Panc1 (cell line): ENCODE measurements at regions not wholly inside any gene's neighbourhood (a gene's known extent, or its start where the extent isn't known, plus 50 kb on each side); places are given as distances from the start of the nearest gene placed in this dataset.

Experiments
- ATAC-seq: fragments of 200-7000 bp; cut with Tn5 transposase; 2 replicates; pipeline ENCODE4 v1.9.1; 2020; ENCODE audit warnings: mild to moderate bottlenecking, moderate library complexity
- BruUV-seq: library from RNA; stranded (reverse); fragments of 400-500 nt; replicated peaks from 2 replicates; lab custom pipeline; 2021; lab: Mats Ljungman, UMichigan
- CTCF ChIA-PET: fragments of 300-600 bp; sonication (Branson Sonifier 250); formaldehyde crosslinking; loops from one replicate; lab custom pipeline; 2022; ENCODE audit warnings: antibody characterized with exemption; lab: Charles Lee
- POLR2A ChIA-PET: fragments of 300-600 bp; sonication (Branson Sonifier 250); formaldehyde crosslinking; loops from one replicate; lab custom pipeline; 2022; ENCODE audit warnings: antibody characterized with exemption; lab: Charles Lee
- DNase-seq: peaks from one replicate; pipeline ENCODE4 v3.0.0-alpha.2; 2010; ENCODE audit warnings: low read depth, low spot score
- H3K27ac ChIP-seq: 2 replicates; pipeline ENCODE4 v1.5.1; 2011; ENCODE audit warnings: mild to moderate bottlenecking, low read length, inconsistent platforms
- H3K27me3 ChIP-seq: fragments of 200-500 bp; sonication (Bioruptor generic); 2 replicates; pipeline ENCODE4 v1.6.0; 2014; ENCODE audit warnings: low read length, inconsistent platforms; ENCODE audit not compliant: control insufficient read depth, insufficient read depth
- H3K36me3 ChIP-seq: fragments of 200-500 bp; sonication (Bioruptor generic); 2 replicates; pipeline ENCODE4 v1.5.1; 2014; ENCODE audit warnings: inconsistent platforms, mild to moderate bottlenecking, low read length, moderate library complexity; ENCODE audit not compliant: control insufficient read depth, insufficient read depth
- H3K4me1 ChIP-seq: 2 replicates; pipeline ENCODE4 v1.5.1; 2011; ENCODE audit warnings: inconsistent platforms, mild to moderate bottlenecking, low read length, moderate library complexity; ENCODE audit not compliant: control insufficient read depth, insufficient read depth
- H3K4me3 ChIP-seq, 2 experiments: 2 replicates each; pipeline ENCODE4 v1.5.1; 2011 to 2012; ENCODE audit warnings: low read depth in 2 of 2, low read length in 2 of 2, mild to moderate bottlenecking in 2 of 2, inconsistent platforms in 1 of 2, moderate library complexity in 1 of 2
- H3K9me3 ChIP-seq: fragments of 200-500 bp; sonication (Bioruptor generic); 2 replicates; pipeline ENCODE4 v1.5.1; 2014; ENCODE audit warnings: low read depth, mild to moderate bottlenecking, inconsistent platforms, low read length, moderate library complexity; ENCODE audit not compliant: control insufficient read depth, insufficient read depth
- POLR2AphosphoS5 ChIP-seq: IDR thresholded peaks from 2 replicates; pipeline ENCODE4 v1.6.1; 2012; ENCODE audit warnings: mild to moderate bottlenecking, low read depth, low read length, moderate library complexity
- SIN3A ChIP-seq: IDR thresholded peaks from 2 replicates; pipeline ENCODE4 v1.6.1; 2012; ENCODE audit warnings: low read depth, mild to moderate bottlenecking, low read length, moderate library complexity, borderline replicate concordance; ENCODE audit not compliant: insufficient read depth
- TCF7L2 ChIP-seq: IDR thresholded peaks from 2 replicates; pipeline ENCODE4 v1.6.1; 2011; ENCODE audit warnings: mild to moderate bottlenecking, low read depth, low read length, inconsistent platforms
- in situ Hi-C: cut with HindIII; loops from 2 replicates; pipeline ENCODE4 v1.10.0; 2016; ENCODE audit warnings: low sequenced_read_pairs, low pct_unique_long_range_greater_than_20kb
- intact Hi-C: fragments of 100-400 bp; cut with micrococcal nuclease; formaldehyde crosslinking; loops from one replicate; pipeline ENCODE4 v1.10.0; 2022; ENCODE audit not compliant: unreplicated experiment
- TF ChIP-seq, protein P1 (sequence below): fragments of 450-650 bp; IDR thresholded peaks from 2 replicates; pipeline ENCODE4 v1.5.1; 2017; ENCODE audit warnings: mild to moderate bottlenecking
- TF ChIP-seq, protein P2 (sequence below), 2 experiments: IDR thresholded peaks; 2 replicates each; pipeline ENCODE4 v1.6.1; 2011 to 2012; ENCODE audit warnings: low read depth in 2 of 2, control low read depth in 1 of 2, low read length in 1 of 2, mild to moderate bottlenecking in 1 of 2, moderate library complexity in 1 of 2; ENCODE audit not compliant: insufficient read depth in 1 of 2

DNA sequence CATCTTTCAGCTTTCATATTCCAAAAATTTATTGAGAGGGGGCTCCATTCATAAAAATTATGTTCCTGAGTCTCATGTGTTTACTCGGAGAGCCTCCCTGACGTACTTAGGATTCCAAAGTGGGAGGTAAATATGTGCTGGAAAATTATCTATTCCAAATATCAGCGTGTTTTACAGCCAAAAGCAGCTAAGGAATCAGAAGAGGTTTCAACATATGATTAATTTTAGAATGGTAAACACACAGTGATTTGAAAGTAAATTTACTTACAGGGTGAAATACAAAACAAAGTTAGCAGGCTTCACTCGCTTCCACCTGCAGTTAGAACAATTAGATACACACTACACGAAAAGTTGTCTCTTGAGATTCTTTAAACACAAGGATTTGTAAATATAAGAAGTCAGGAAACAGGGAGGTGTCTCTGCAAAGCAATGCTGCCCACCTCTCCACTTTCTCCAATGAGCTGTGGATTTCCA is 313.8 kb upstream of the NBEA start:
- Histone ChIP-seq H3K4me3 (no peak overlapping the region), H3K27ac (no peak overlapping the region), H3K36me3 (no peaks in the 10 kb centered on the region), H3K27me3 (no peaks in the 10 kb centered on the region), H3K4me1 (no peaks in the 10 kb centered on the region), H3K9me3 (no peaks in the 10 kb centered on the region)
- ChIA-PET CTCF (no interaction called here), POLR2A (no interaction called here)
- TF ChIP-seq TCF7L2 (no peak), SIN3A (no peak), POLR2AphosphoS5 (no peak)
- TF ChIP-seq, protein P1, sequence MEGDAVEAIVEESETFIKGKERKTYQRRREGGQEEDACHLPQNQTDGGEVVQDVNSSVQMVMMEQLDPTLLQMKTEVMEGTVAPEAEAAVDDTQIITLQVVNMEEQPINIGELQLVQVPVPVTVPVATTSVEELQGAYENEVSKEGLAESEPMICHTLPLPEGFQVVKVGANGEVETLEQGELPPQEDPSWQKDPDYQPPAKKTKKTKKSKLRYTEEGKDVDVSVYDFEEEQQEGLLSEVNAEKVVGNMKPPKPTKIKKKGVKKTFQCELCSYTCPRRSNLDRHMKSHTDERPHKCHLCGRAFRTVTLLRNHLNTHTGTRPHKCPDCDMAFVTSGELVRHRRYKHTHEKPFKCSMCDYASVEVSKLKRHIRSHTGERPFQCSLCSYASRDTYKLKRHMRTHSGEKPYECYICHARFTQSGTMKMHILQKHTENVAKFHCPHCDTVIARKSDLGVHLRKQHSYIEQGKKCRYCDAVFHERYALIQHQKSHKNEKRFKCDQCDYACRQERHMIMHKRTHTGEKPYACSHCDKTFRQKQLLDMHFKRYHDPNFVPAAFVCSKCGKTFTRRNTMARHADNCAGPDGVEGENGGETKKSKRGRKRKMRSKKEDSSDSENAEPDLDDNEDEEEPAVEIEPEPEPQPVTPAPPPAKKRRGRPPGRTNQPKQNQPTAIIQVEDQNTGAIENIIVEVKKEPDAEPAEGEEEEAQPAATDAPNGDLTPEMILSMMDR = no peak
- TF ChIP-seq, protein P2, sequence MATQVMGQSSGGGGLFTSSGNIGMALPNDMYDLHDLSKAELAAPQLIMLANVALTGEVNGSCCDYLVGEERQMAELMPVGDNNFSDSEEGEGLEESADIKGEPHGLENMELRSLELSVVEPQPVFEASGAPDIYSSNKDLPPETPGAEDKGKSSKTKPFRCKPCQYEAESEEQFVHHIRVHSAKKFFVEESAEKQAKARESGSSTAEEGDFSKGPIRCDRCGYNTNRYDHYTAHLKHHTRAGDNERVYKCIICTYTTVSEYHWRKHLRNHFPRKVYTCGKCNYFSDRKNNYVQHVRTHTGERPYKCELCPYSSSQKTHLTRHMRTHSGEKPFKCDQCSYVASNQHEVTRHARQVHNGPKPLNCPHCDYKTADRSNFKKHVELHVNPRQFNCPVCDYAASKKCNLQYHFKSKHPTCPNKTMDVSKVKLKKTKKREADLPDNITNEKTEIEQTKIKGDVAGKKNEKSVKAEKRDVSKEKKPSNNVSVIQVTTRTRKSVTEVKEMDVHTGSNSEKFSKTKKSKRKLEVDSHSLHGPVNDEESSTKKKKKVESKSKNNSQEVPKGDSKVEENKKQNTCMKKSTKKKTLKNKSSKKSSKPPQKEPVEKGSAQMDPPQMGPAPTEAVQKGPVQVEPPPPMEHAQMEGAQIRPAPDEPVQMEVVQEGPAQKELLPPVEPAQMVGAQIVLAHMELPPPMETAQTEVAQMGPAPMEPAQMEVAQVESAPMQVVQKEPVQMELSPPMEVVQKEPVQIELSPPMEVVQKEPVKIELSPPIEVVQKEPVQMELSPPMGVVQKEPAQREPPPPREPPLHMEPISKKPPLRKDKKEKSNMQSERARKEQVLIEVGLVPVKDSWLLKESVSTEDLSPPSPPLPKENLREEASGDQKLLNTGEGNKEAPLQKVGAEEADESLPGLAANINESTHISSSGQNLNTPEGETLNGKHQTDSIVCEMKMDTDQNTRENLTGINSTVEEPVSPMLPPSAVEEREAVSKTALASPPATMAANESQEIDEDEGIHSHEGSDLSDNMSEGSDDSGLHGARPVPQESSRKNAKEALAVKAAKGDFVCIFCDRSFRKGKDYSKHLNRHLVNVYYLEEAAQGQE (IDR thresholded peaks at IDR 0.05; ENCODE audit: insufficient read depth in 1 of 2, low read depth in 2 of 2, low read length in 1 of 2) = no peak
- intact Hi-C loops = no loop called here
- ATAC-seq (no peak), DNase-seq (no peak)
- BruUV-seq = no TSS peak
- in situ Hi-C loops = no loop called here

DNA sequence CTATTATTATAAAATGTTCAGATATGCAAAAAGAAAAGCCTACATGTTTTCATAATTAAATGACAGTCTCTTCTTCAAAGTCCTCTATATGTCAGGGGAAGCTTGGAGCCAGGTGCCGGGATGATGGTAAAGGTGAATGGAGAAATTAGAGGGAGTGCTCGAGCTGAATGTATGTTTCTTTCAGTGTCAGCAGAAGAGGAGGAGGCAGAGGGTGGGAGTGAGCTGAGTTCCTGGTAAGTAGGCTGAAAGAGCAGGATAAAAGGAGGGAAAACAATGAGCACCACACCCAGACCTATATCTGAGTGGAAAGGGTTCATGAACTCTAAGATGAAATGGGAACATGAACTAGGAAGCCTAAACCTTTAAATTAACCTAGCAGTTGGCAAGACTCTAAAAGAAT is 307.6 kb upstream of the NBEA start:
- TF ChIP-seq, protein P2 (IDR thresholded peaks at IDR 0.05; ENCODE audit: insufficient read depth in 1 of 2, low read depth in 2 of 2, low read length in 1 of 2) = no peak
- no peak for TF ChIP-seq POLR2AphosphoS5
- no peak for TF ChIP-seq SIN3A
- TF ChIP-seq TCF7L2 = no peak
- TF ChIP-seq, protein P1 = no peak
- DNase-seq (no peak), ATAC-seq (no peak)
- intact Hi-C loops (no loop called here), in situ Hi-C loops (no loop called here)
- no peak overlapping the region for H3K4me3 ChIP-seq
- no TSS peak for BruUV-seq
- no peaks in the 10 kb centered on the region for H3K9me3 ChIP-seq
- H3K27ac ChIP-seq = no peak overlapping the region
- no peaks in the 10 kb centered on the region for H3K27me3 ChIP-seq
- no peaks in the 10 kb centered on the region for H3K36me3 ChIP-seq
- POLR2A ChIA-PET = no interaction called here
- H3K4me1 ChIP-seq = no peaks in the 10 kb centered on the region
- CTCF ChIA-PET = no interaction called here
